ENCODE measurements at regions not wholly inside any gene's neighbourhood (a gene's known extent, or its start where the extent isn't known, plus 50 kb on each side); places are given as distances from the start of the nearest gene placed in this dataset.

GRCh38 chr1:57590978-57591377 is 167.1 kb upstream of the DAB1 start:
- TF ChIP-seq EP300 (IDR thresholded peaks at IDR 0.05; ENCODE audit: borderline replicate concordance) (no peak), TAF1 (IDR thresholded peaks at IDR 0.05; ENCODE audit: low read depth) (no peak), REST (IDR thresholded peaks at IDR 0.05; ENCODE audit: low read depth) (no peak), MAX (IDR thresholded peaks at IDR 0.05) (no peak), USF1 (IDR thresholded peaks at IDR 0.05) (no peak), NFIC (IDR thresholded peaks at IDR 0.05) (no peak), CEBPB (IDR thresholded peaks at IDR 0.05) (no peak), RAD21 (IDR thresholded peaks at IDR 0.05; ENCODE audit: low read depth) (no peak), TEAD4 (IDR thresholded peaks at IDR 0.05) (peak; percentile 28; the same call in 1 of the 2 replicates), EGR1 (IDR thresholded peaks at IDR 0.05) (no peak), YY1 (IDR thresholded peaks at IDR 0.05; ENCODE audit: low read depth) (no peak), ZBTB7A (IDR thresholded peaks at IDR 0.05; ENCODE audit: low read depth) (no peak)

All from Ishikawa (cell line).